ENCODE measurements at regions not wholly inside any gene's neighbourhood (a gene's known extent, or its start where the extent isn't known, plus 50 kb on each side); places are given as distances from the start of the nearest gene placed in this dataset.

DNA sequence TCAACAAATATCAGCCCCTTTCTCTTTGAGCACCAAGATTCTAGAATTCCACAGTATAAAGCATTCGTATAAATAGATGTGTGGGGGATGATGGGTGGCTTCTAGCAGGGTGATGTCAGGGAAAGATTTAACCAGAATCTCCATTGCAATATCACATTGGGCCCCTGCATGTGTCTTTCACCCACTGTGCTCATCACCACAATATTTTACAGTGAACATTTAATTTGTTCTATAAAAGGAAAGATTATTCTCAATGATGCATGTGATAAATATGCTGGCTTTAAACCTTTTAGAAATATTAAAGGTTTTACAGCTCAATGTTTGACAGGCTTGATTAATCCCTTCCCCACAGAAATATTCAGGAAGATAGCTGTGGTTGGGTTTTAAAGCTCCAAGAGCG lies 457.8 kb upstream of the DAB1 start:
- FAIRE-seq, result no peak
- no peak for TF ChIP-seq SPI1 (IDR thresholded peaks at IDR 0.05; ENCODE audit: low read depth, low read length)
- TF ChIP-seq PAX5 (IDR thresholded peaks at IDR 0.05; ENCODE audit: insufficient read depth, low read length, severe bottlenecking), result no peak
- TF ChIP-seq POLR2AphosphoS5 (IDR thresholded peaks at IDR 0.05; ENCODE audit: low read depth, low read length), result no peak

DNA sequence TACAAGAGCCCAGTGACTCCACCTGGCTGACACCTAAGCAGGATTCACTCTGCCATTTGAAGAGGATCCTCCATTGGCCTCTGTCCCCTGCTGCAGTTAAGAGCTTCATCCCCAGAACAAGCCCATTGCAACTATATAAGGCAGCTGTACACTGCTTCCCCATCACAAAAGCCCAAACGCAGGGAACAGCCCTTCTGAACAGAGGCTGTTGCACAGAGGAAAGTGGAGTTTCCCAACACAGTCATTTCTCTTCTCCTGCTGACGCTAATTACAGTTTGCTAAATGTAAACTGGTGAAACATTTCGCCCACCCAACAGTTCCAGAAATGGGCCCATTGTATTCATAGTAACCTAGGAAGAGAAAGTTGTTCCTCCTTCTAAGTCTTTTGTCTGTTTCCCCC lies 455.8 kb upstream of the DAB1 start:
- TF ChIP-seq POU2F2 (IDR thresholded peaks at IDR 0.05; ENCODE audit: low read depth, low read length) (no peak), TAF1 (IDR thresholded peaks at IDR 0.05; ENCODE audit: low read depth, low read length) (no peak), PAX5 (IDR thresholded peaks at IDR 0.05; ENCODE audit: insufficient read depth, low read length, severe bottlenecking) (no peak), SPI1 (IDR thresholded peaks at IDR 0.05; ENCODE audit: low read depth, low read length) (no peak), POLR2AphosphoS5 (IDR thresholded peaks at IDR 0.05; ENCODE audit: low read depth, low read length) (no peak)
- FAIRE-seq, result no peak
- DNase-seq (ENCODE audit: insufficient read length, low spot score), result no peak

More for the DNA sequence above, 457.8 kb upstream of the DAB1 start:
- no peak for DNase-seq (ENCODE audit: insufficient read length, low spot score)

DNA sequence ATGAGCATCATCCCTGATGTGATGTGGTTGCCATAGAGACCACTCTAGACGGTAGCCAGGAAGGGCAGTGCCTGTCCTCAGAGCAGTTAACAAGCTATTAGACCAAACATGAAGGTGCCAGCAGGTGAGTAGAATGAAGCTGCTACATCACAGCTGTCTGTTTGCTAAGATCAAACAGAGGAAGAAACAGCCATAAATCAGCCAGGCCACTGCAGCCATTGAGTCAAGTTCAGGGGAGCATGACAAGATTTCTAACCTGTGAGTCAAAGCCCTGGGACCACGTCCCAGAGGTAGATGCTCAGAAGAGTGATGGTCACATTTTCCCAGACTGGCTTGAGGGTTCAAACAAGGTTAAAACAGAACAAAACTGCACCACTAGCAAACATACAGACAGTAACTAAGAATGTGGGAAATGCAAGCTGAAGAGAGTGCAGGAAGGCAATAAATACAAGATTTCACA lies 450.6 kb upstream of the DAB1 start:
- no peak for TF ChIP-seq POLR2AphosphoS5 (IDR thresholded peaks at IDR 0.05; ENCODE audit: low read depth, low read length)
- no peak for TF ChIP-seq PAX5 (IDR thresholded peaks at IDR 0.05; ENCODE audit: insufficient read depth, low read length, severe bottlenecking)
- TF ChIP-seq TAF1 (IDR thresholded peaks at IDR 0.05; ENCODE audit: low read depth, low read length), result no peak
- TF ChIP-seq SPI1 (IDR thresholded peaks at IDR 0.05; ENCODE audit: low read depth, low read length), result no peak
- TF ChIP-seq POLR2A (IDR thresholded peaks at IDR 0.05; ENCODE audit: low read depth, low read length), result no peak
- TF ChIP-seq POU2F2 (IDR thresholded peaks at IDR 0.05; ENCODE audit: low read depth, low read length), result no peak
- DNase-seq (ENCODE audit: insufficient read length, low spot score) (no peak), FAIRE-seq (no peak)

DNA sequence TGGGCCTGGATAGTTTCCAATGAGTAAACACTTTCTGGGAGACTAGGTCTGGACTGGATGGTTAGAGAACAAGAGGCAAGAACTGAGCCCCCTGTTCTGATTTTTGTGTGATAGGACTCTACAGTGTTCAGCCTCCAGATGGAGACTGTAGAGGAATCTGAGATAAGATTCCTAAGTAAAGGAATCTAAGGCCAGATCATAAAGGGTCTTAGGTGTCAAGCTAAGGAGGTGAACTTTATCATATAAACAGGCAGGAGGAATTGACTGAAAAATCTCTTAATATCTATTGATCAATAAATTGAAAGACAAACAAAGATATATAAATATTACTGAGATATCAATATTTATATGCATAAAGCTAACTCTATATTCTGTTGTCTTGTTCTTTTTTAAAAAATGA lies 449.1 kb upstream of the DAB1 start:
- no peak for TF ChIP-seq POU2F2 (IDR thresholded peaks at IDR 0.05; ENCODE audit: low read depth, low read length)
- TF ChIP-seq POLR2AphosphoS5 (IDR thresholded peaks at IDR 0.05; ENCODE audit: low read depth, low read length), result no peak
- no peak for TF ChIP-seq SPI1 (IDR thresholded peaks at IDR 0.05; ENCODE audit: low read depth, low read length)
- no peak for TF ChIP-seq PAX5 (IDR thresholded peaks at IDR 0.05; ENCODE audit: insufficient read depth, low read length, severe bottlenecking)
- TF ChIP-seq POLR2A (IDR thresholded peaks at IDR 0.05; ENCODE audit: low read depth, low read length), result no peak
- no peak for TF ChIP-seq TAF1 (IDR thresholded peaks at IDR 0.05; ENCODE audit: low read depth, low read length)
- FAIRE-seq (no peak), DNase-seq (ENCODE audit: insufficient read length, low spot score) (no peak)

DNA sequence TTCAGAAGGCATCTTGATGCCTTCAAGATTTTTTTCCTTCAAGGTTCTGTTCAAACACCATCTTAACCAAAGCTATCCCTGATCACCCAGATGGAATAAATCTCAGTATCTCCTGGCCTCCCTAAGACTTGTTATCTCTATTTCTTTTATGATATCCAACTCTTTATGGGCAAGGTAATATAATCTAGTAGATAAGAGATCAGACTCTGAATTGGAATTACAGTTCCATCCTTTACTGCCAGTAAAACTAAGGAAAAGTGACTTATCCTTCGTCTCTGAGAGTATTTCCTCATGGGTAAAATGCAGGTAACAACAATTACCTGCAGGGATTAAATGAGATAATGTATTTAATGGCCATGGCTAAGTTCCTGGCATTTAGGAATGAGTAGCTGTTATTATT lies 445.0 kb upstream of the DAB1 start:
- TF ChIP-seq POLR2AphosphoS5 (IDR thresholded peaks at IDR 0.05; ENCODE audit: low read depth, low read length) (no peak), POU2F2 (IDR thresholded peaks at IDR 0.05; ENCODE audit: low read depth, low read length) (no peak), POLR2A (IDR thresholded peaks at IDR 0.05; ENCODE audit: low read depth, low read length) (no peak), TAF1 (IDR thresholded peaks at IDR 0.05; ENCODE audit: low read depth, low read length) (no peak), PAX5 (IDR thresholded peaks at IDR 0.05; ENCODE audit: insufficient read depth, low read length, severe bottlenecking) (no peak), SPI1 (IDR thresholded peaks at IDR 0.05; ENCODE audit: low read depth, low read length) (no peak)
- no peak for DNase-seq (ENCODE audit: insufficient read length, low spot score)
- FAIRE-seq, result no peak

DNA sequence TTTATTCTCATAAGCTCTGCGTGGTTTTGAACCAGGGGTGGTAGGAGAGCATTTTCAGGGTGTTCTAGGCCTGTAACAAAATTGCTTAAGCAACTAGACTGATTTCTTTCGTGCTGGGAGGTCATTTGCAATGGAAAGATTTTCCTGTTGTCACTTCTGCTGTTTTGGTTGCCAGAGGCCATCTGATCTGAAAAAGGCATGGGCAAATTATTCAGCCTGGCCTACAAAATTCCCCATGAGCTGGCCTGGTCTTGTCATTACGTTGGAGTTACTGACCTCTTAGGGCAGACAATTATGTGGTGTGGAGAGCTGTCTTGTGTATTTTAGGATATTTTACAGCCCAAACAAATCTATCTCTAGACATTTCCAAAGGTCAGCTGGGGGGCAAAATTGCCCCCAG lies 444.4 kb upstream of the DAB1 start:
- FAIRE-seq, result no peak
- no peak for DNase-seq (ENCODE audit: insufficient read length, low spot score)
- no peak for TF ChIP-seq PAX5 (IDR thresholded peaks at IDR 0.05; ENCODE audit: insufficient read depth, low read length, severe bottlenecking)
- no peak for TF ChIP-seq TAF1 (IDR thresholded peaks at IDR 0.05; ENCODE audit: low read depth, low read length)
- TF ChIP-seq SPI1 (IDR thresholded peaks at IDR 0.05; ENCODE audit: low read depth, low read length), result no peak
- TF ChIP-seq POLR2A (IDR thresholded peaks at IDR 0.05; ENCODE audit: low read depth, low read length), result no peak
- no peak for TF ChIP-seq POLR2AphosphoS5 (IDR thresholded peaks at IDR 0.05; ENCODE audit: low read depth, low read length)
- TF ChIP-seq POU2F2 (IDR thresholded peaks at IDR 0.05; ENCODE audit: low read depth, low read length), result no peak

DNA sequence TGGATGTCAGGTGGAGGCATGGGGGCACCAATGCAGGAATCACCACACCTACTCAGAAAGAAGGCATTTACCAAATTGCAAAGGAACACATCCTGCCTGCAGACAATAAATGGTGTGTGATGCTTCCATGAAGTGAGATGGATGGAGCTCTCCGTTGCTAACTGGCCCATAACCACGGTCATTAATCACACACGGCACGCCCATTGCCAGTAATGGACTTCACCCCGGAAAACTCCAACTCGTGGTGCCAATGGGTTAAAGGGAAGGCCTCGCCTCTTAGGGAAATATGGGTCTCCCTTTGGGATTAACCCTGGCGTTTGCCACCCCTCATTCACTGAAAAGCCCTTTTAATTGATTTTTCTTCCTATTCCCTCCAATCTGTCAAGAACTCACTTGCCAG lies 443.1 kb upstream of the DAB1 start:
- FAIRE-seq, result no peak

DNA sequence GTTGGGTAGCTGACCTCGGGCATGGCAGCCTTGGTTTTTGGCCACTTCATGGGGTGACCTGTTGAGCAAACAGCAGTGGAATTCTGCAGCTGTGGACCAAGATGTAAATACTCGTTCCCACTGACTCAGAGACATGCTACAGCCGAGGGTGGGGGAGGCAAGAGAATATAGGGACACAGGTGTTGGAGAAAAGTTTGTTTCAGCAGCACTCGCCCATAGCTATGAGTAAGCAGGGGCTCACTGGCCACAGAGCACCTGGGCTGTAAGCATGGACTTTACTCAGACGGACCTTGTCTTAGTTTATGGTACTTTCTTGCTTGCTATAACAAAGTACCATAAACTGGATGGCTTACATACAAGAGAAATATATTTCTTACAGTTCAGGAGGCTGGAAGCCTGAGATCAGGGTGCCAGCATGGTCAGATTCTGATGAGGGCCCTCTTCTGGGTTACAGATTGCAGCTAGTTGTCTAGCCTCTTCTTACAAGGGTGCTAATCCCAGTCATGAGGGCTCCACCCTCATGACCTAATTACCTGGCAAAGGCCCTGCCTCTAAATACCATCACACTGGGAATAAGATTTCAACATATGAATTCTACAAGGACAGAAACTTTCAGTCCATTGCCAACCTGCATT lies 437.2 kb upstream of the DAB1 start:
- TF ChIP-seq POLR2AphosphoS5 (IDR thresholded peaks at IDR 0.05; ENCODE audit: low read depth, low read length), result no peak
- TF ChIP-seq POLR2A (IDR thresholded peaks at IDR 0.05; ENCODE audit: low read depth, low read length), result no peak
- TF ChIP-seq POU2F2 (IDR thresholded peaks at IDR 0.05; ENCODE audit: low read depth, low read length), result no peak
- no peak for TF ChIP-seq TAF1 (IDR thresholded peaks at IDR 0.05; ENCODE audit: low read depth, low read length)
- no peak for TF ChIP-seq SPI1 (IDR thresholded peaks at IDR 0.05; ENCODE audit: low read depth, low read length)
- no peak for TF ChIP-seq PAX5 (IDR thresholded peaks at IDR 0.05; ENCODE audit: insufficient read depth, low read length, severe bottlenecking)
- FAIRE-seq (no peak), DNase-seq (ENCODE audit: insufficient read length, low spot score) (no peak)

More for the DNA sequence above, 443.1 kb upstream of the DAB1 start:
- no peak for TF ChIP-seq POU2F2 (IDR thresholded peaks at IDR 0.05; ENCODE audit: low read depth, low read length)
- TF ChIP-seq SPI1 (IDR thresholded peaks at IDR 0.05; ENCODE audit: low read depth, low read length), result no peak
- TF ChIP-seq TAF1 (IDR thresholded peaks at IDR 0.05; ENCODE audit: low read depth, low read length), result no peak
- TF ChIP-seq PAX5 (IDR thresholded peaks at IDR 0.05; ENCODE audit: insufficient read depth, low read length, severe bottlenecking), result no peak
- no peak for TF ChIP-seq POLR2AphosphoS5 (IDR thresholded peaks at IDR 0.05; ENCODE audit: low read depth, low read length)
- no peak for TF ChIP-seq POLR2A (IDR thresholded peaks at IDR 0.05; ENCODE audit: low read depth, low read length)
- no peak for DNase-seq (ENCODE audit: insufficient read length, low spot score)

DNA sequence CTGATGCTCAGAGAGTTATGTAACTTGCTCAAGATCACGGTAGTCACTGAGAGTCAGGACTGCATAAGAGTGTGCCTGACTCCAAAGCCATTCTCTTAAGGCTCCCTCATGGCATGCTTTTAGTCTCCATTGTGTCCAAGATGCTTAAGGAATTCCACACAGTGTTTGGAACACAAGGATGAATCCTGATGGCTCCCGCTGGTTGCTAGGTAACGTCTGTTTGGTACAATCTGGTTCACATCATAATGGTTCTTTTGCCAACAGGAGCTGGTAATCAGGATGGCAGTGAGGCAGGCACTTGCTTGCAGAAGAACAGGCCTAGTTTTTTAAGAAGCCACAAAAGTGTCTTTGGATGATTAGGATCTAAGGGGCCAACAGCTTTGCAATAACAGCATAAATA lies 436.5 kb upstream of the DAB1 start:
- no peak for FAIRE-seq
- DNase-seq (ENCODE audit: insufficient read length, low spot score), result no peak

DNA sequence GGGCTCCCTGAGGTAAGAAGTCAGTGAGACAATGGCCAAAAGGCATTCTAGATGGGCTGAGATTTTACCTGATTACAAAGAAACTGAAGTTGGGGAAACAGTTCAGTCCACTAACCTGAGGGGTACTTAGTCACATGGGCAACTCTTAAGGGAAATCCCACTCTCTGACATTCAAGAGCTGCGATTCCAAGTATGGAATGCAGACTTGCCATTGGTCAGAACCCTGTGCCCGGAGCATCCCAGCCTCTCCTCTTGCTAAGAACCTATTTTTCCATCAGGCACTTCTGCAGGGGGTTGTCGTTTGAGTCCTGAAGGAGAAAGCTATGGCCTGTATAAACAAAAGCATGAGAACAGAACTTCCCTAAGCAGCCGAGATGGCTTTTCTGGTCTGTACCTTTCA lies 434.9 kb upstream of the DAB1 start:
- DNase-seq (ENCODE audit: insufficient read length, low spot score) (no peak), FAIRE-seq (no peak)
- no peak for TF ChIP-seq PAX5 (IDR thresholded peaks at IDR 0.05; ENCODE audit: insufficient read depth, low read length, severe bottlenecking)
- no peak for TF ChIP-seq POLR2A (IDR thresholded peaks at IDR 0.05; ENCODE audit: low read depth, low read length)
- no peak for TF ChIP-seq SPI1 (IDR thresholded peaks at IDR 0.05; ENCODE audit: low read depth, low read length)
- no peak for TF ChIP-seq TAF1 (IDR thresholded peaks at IDR 0.05; ENCODE audit: low read depth, low read length)
- TF ChIP-seq POLR2AphosphoS5 (IDR thresholded peaks at IDR 0.05; ENCODE audit: low read depth, low read length), result no peak
- TF ChIP-seq POU2F2 (IDR thresholded peaks at IDR 0.05; ENCODE audit: low read depth, low read length), result no peak

More for the DNA sequence above, 436.5 kb upstream of the DAB1 start:
- TF ChIP-seq SPI1 (IDR thresholded peaks at IDR 0.05; ENCODE audit: low read depth, low read length), result no peak
- no peak for TF ChIP-seq POU2F2 (IDR thresholded peaks at IDR 0.05; ENCODE audit: low read depth, low read length)
- TF ChIP-seq PAX5 (IDR thresholded peaks at IDR 0.05; ENCODE audit: insufficient read depth, low read length, severe bottlenecking), result no peak
- TF ChIP-seq TAF1 (IDR thresholded peaks at IDR 0.05; ENCODE audit: low read depth, low read length), result no peak
- no peak for TF ChIP-seq POLR2A (IDR thresholded peaks at IDR 0.05; ENCODE audit: low read depth, low read length)
- no peak for TF ChIP-seq POLR2AphosphoS5 (IDR thresholded peaks at IDR 0.05; ENCODE audit: low read depth, low read length)
